ENCODE measurements at regions not wholly inside any gene's neighbourhood (a gene's known extent, or its start where the extent isn't known, plus 50 kb on each side); places are given as distances from the start of the nearest gene placed in this dataset.

DNA sequence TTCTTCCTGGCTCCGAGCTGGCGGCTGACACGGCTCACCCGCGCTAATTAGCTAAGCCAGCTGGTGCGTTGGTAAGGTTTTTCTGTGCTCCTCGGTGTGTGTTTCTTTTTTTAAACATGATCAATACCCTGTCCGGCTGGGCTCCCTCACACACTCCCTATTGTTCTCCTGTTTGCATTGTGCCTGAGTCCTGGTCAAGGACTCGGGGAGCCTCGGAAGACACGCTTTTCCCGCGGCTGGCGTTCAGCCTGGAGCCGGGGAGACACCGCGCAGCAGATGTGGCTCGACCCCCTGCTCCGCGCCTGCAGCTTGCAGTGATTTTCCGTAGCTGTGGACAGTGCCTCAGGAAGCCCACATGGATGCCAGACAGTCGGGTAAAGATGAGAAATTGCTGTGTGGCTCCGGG lies 454.9 kb upstream of the CADM1 start:
- H3K4me3 Mint-ChIP-seq, result no peak overlapping the region
- Histone ChIP-seq H3K4me1 (ENCODE audit: control insufficient read depth in 1 of 2, insufficient read depth in 2 of 2, low read length in 2 of 2) (no peaks in the 10 kb centered on the region), H3K27me3 (ENCODE audit: control insufficient read depth in 2 of 2, insufficient read depth in 2 of 2, low read length in 2 of 2) (peaks cover 6 to 36% of the 10 kb centered on the region in 2 donors), H3K79me2 (ENCODE audit: insufficient read depth, low read length) (no peaks in the 10 kb centered on the region), H3K27ac (ENCODE audit: low read depth in 1 of 2, low read length in 2 of 2) (no peak overlapping the region), H3K4me3 (replicated peaks in 1 of 3; ENCODE audit: low read depth in 2 of 3, low read length in 3 of 3) (no peak overlapping the region), H3K4me2 (replicated peaks; ENCODE audit: extremely low read depth, low read length, poor library complexity, severe bottlenecking) (no peak overlapping the region), H3K9me3 (replicated peaks in 1 of 2; ENCODE audit: control insufficient read depth in 1 of 2, insufficient read depth in 1 of 2, low read length in 2 of 2) (no peaks in the 10 kb centered on the region), H3K9ac (ENCODE audit: insufficient read depth, low read length, poor library complexity, severe bottlenecking) (no peak overlapping the region), H2AFZ (ENCODE audit: insufficient read depth, low read depth, low read length, poor library complexity, severe bottlenecking) (no peak overlapping the region), H3K36me3 (replicated peaks in 1 of 2; ENCODE audit: control insufficient read depth in 1 of 2, insufficient read depth in 2 of 2, low read length in 2 of 2) (no peaks in the 10 kb centered on the region), H4K20me1 (ENCODE audit: insufficient read depth, low read length) (no peaks in the 10 kb centered on the region)
- no peaks in the 10 kb centered on the region for H3K4me1 Mint-ChIP-seq
- no peaks in the 10 kb centered on the region for H3K9me3 Mint-ChIP-seq
- TF ChIP-seq, protein P1, sequence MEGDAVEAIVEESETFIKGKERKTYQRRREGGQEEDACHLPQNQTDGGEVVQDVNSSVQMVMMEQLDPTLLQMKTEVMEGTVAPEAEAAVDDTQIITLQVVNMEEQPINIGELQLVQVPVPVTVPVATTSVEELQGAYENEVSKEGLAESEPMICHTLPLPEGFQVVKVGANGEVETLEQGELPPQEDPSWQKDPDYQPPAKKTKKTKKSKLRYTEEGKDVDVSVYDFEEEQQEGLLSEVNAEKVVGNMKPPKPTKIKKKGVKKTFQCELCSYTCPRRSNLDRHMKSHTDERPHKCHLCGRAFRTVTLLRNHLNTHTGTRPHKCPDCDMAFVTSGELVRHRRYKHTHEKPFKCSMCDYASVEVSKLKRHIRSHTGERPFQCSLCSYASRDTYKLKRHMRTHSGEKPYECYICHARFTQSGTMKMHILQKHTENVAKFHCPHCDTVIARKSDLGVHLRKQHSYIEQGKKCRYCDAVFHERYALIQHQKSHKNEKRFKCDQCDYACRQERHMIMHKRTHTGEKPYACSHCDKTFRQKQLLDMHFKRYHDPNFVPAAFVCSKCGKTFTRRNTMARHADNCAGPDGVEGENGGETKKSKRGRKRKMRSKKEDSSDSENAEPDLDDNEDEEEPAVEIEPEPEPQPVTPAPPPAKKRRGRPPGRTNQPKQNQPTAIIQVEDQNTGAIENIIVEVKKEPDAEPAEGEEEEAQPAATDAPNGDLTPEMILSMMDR (IDR thresholded peaks at IDR 0.05), result no peak
- no peaks in the 10 kb centered on the region for H3K36me3 Mint-ChIP-seq
- no peak for DNase-seq
- peaks cover 16 to 26% (median 24%) of the 10 kb centered on the region in 3 donors for H3K27me3 Mint-ChIP-seq (ENCODE audit: low read depth in 3 of 3)
- intact Hi-C loops (cut with micrococcal nuclease), result no loop called here
- peak overlapping the region in 2 of 7 donors; percentile 37 to 58 for H3K27ac Mint-ChIP-seq
- WGBS (ENCODE audit: insufficient coverage), result 72% methylated on average over 21 of the region's 23 CpGs

DNA sequence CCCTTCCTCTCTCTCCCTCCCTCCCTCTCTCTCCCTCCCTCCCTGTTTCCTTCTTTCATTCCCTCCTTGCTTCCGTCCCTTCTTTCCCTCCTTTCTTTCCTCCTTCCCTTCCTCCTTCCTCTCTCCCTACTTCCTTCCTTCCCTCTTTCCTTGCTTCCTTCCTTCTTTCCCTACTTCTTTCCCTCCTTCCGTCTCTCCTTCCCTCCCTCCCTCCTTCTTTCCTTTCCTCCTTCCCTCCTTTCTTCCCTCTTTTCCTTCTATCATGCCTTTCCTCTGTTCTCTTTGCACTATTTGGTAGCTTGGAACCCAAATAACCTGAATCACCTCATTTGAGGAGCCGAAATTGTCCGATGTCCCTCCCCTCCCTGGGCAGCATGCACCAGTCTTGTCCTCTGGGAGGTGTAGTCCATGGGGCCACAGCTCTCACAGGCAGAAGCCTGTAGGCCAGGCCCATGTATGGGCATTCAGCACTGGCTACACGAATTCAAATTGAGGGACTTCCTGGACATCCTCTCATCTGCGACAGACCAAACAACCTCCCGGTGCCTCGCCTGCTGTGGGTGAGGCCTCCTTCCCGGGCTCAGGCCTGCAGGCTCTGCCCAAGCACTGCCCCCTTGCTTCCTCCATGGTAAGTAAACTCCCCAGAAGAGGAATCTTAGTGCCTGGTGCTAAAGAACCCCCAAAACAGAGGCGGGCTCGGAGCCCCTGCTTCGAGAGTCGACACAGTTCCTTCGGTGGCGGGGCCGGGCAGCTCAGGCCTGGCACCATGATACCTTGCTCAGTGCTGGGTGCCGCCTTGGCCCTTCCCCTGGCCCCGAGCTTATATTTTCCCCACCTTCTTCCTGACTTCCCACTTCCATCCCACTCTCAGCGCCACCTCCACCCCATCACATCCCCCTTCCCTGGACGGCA lies 454.1 kb upstream of the CADM1 start:
- intact Hi-C loops (cut with micrococcal nuclease), result no loop called here
- TF ChIP-seq, protein P1 (IDR thresholded peaks at IDR 0.05), result no peak
- Mint-ChIP-seq H3K36me3 (no peaks in the 10 kb centered on the region), H3K4me3 (peak overlapping the region in 1 of 2 donors; percentile 3), H3K27ac (no peak overlapping the region), H3K9me3 (no peaks in the 10 kb centered on the region), H3K4me1 (no peaks in the 10 kb centered on the region), H3K27me3 (ENCODE audit: low read depth in 3 of 3) (peaks cover 16 to 26% (median 22%) of the 10 kb centered on the region in 3 donors)
- H3K79me2 ChIP-seq (ENCODE audit: insufficient read depth, low read length), result no peaks in the 10 kb centered on the region
- H2AFZ ChIP-seq (ENCODE audit: insufficient read depth, low read depth, low read length, poor library complexity, severe bottlenecking), result no peak overlapping the region
- H3K4me1 ChIP-seq (ENCODE audit: control insufficient read depth in 1 of 2, insufficient read depth in 2 of 2, low read length in 2 of 2), result no peaks in the 10 kb centered on the region
- peaks cover 6 to 36% of the 10 kb centered on the region in 2 donors for H3K27me3 ChIP-seq (ENCODE audit: control insufficient read depth in 2 of 2, insufficient read depth in 2 of 2, low read length in 2 of 2)
- H3K4me3 ChIP-seq (replicated peaks in 1 of 3; ENCODE audit: low read depth in 2 of 3, low read length in 3 of 3), result no peak overlapping the region
- no peak overlapping the region for H3K27ac ChIP-seq (ENCODE audit: low read depth in 1 of 2, low read length in 2 of 2)
- no peaks in the 10 kb centered on the region for H3K9me3 ChIP-seq (replicated peaks in 1 of 2; ENCODE audit: control insufficient read depth in 1 of 2, insufficient read depth in 1 of 2, low read length in 2 of 2)
- H4K20me1 ChIP-seq (ENCODE audit: insufficient read depth, low read length), result no peaks in the 10 kb centered on the region
- no peak overlapping the region for H3K9ac ChIP-seq (ENCODE audit: insufficient read depth, low read length, poor library complexity, severe bottlenecking)
- H3K4me2 ChIP-seq (replicated peaks; ENCODE audit: extremely low read depth, low read length, poor library complexity, severe bottlenecking), result no peak overlapping the region
- WGBS (ENCODE audit: insufficient coverage), result 86% methylated on average over 15 of the region's 20 CpGs
- DNase-seq, result no peak
- H3K36me3 ChIP-seq (replicated peaks in 1 of 2; ENCODE audit: control insufficient read depth in 1 of 2, insufficient read depth in 2 of 2, low read length in 2 of 2), result no peaks in the 10 kb centered on the region

Data from CD14-positive monocyte (primary cell).